Testis (tissue), 2 donors: ENCODE measurements at regions not wholly inside any gene's neighbourhood (a gene's known extent, or its start where the extent isn't known, plus 50 kb on each side); places are given as distances from the start of the nearest gene placed in this dataset.

Source experiments
- DNase-seq: peaks from one replicate; pipeline ENCODE4 v3.0.0-alpha.2; 2019
- H3K27ac ChIP-seq, 2 donors: fragments of 200-600 bp; sonication (generic); one replicate each; pipeline ENCODE4 v1.5.1; 2019
- H3K27me3 ChIP-seq: fragments of 200-600 bp; sonication (generic); one replicate; pipeline ENCODE4 v1.5.1; 2019
- H3K36me3 ChIP-seq: fragments of 200-600 bp; sonication (generic); one replicate; pipeline ENCODE4 v1.5.1; 2017; ENCODE audit warnings: low read depth; ENCODE audit errors: missing control alignments
- H3K4me1 ChIP-seq: fragments of 200-600 bp; sonication (generic); one replicate; pipeline ENCODE4 v1.5.1; 2019
- H3K4me3 ChIP-seq, 2 donors: fragments of 200-600 bp; sonication (generic); one replicate each; pipeline ENCODE4 v1.5.1; 2017 to 2019
- H3K9me3 ChIP-seq: fragments of 200-600 bp; sonication (generic); one replicate; pipeline ENCODE4 v1.5.1; 2017
- CTCF ChIP-seq, 3 experiments: fragments of 450-650 bp in 2 of 3; fragments of 200-600 bp in 1 of 3; sonication (generic) in 1 of 3; IDR thresholded peaks; one replicate each; pipeline ENCODE4 v1.5.1; 2016 to 2019; ENCODE audit warnings: antibody characterized with exemption in 3 of 3, mild to moderate bottlenecking in 2 of 3, moderate library complexity in 1 of 3
- POLR2A ChIP-seq: fragments of 450-650 bp; IDR thresholded peaks from one replicate; pipeline ENCODE4 v1.6.1; 2017; ENCODE audit warnings: antibody characterized with exemption, mild to moderate bottlenecking, moderate library complexity
- WGBS, 2 donors: methylation state at CpG; one replicate each; pipeline ENCODE4 v1.1.5; 2018; 5-methylcytosine and 5-hydroxymethylcytosine counted together
- intact Hi-C: fragments of 100-400 bp; cut with DNase I; formaldehyde crosslinking; loops from one replicate; pipeline ENCODE4 v1.15.1; 2023; ENCODE audit warnings: low total_unique reads

- Histone ChIP-seq H3K4me3 (no peak overlapping the region), H3K27ac (no peak overlapping the region), H3K36me3 (no peaks in the 10 kb centered on the region), H3K27me3 (no peaks in the 10 kb centered on the region), H3K9me3 (no peaks in the 10 kb centered on the region), H3K4me1 (no peaks in the 10 kb centered on the region)
- 77 to 83% methylated on average over 2 of the region's 2 CpGs for WGBS, 2 donors
- intact Hi-C loops: no loop called here
- no peak for DNase-seq
- TF ChIP-seq POLR2A (no peak), CTCF (IDR thresholded peaks at IDR 0.05) (no peak)
Measured at GRCh38 chr6:11902527-11902926, 109.6 kb upstream of the HIVEP1 start.

- no peak for DNase-seq
- WGBS, 2 donors: 32 to 67% methylated on average over 14 of the region's 14 CpGs
Measured at GRCh38 chr6:11900662-11901598, 111.2 kb upstream of the HIVEP1 start.

GRCh38 chr6:11899645-11900044 lies 112.5 kb upstream of the HIVEP1 start:
- DNase-seq: no peak
- Histone ChIP-seq H3K4me1 (no peaks in the 10 kb centered on the region), H3K27ac (no peak overlapping the region), H3K27me3 (no peaks in the 10 kb centered on the region), H3K4me3 (no peak overlapping the region), H3K36me3 (no peaks in the 10 kb centered on the region), H3K9me3 (no peaks in the 10 kb centered on the region)
- 79 to 88% methylated on average over 1 of the region's 1 CpG for WGBS, 2 donors
- TF ChIP-seq POLR2A (no peak), CTCF (IDR thresholded peaks at IDR 0.05) (no peak)
- intact Hi-C loops: no loop called here

More at GRCh38 chr6:11900662-11901598, 111.2 kb upstream of the HIVEP1 start:
- no peaks in the 10 kb centered on the region for H3K36me3 ChIP-seq
- no peaks in the 10 kb centered on the region for H3K9me3 ChIP-seq
- no peak overlapping the region for H3K27ac ChIP-seq
- no peaks in the 10 kb centered on the region for H3K27me3 ChIP-seq
- TF ChIP-seq CTCF (IDR thresholded peaks at IDR 0.05): no peak
- TF ChIP-seq POLR2A: no peak
- no peak overlapping the region for H3K4me3 ChIP-seq
- no peaks in the 10 kb centered on the region for H3K4me1 ChIP-seq
- intact Hi-C loops: no loop called here

GRCh38 chr6:11894212-11894611 lies 115.6 kb upstream of the ADTRP start:
- Histone ChIP-seq H3K4me1 (no peaks in the 10 kb centered on the region), H3K27me3 (no peaks in the 10 kb centered on the region), H3K4me3 (no peak overlapping the region), H3K27ac (no peak overlapping the region), H3K36me3 (no peaks in the 10 kb centered on the region), H3K9me3 (no peaks in the 10 kb centered on the region)
- TF ChIP-seq POLR2A (no peak), CTCF (IDR thresholded peaks at IDR 0.05) (no peak)
- WGBS, 2 donors: 83 to 88% methylated on average over 1 of the region's 1 CpG
- intact Hi-C loops: no loop called here
- no peak for DNase-seq

- Histone ChIP-seq H3K36me3 (no peaks in the 10 kb centered on the region), H3K4me1 (no peaks in the 10 kb centered on the region), H3K9me3 (no peaks in the 10 kb centered on the region), H3K27me3 (no peaks in the 10 kb centered on the region), H3K4me3 (no peak overlapping the region), H3K27ac (no peak overlapping the region)
- intact Hi-C loops: no loop called here
- TF ChIP-seq CTCF (IDR thresholded peaks at IDR 0.05) (no peak), POLR2A (no peak)
- no peak for DNase-seq
Measured at GRCh38 chr6:11891547-11891946, 112.9 kb upstream of the ADTRP start.
